ENCODE measurements at regions not wholly inside any gene's neighbourhood (a gene's known extent, or its start where the extent isn't known, plus 50 kb on each side); places are given as distances from the start of the nearest gene placed in this dataset.

DNA sequence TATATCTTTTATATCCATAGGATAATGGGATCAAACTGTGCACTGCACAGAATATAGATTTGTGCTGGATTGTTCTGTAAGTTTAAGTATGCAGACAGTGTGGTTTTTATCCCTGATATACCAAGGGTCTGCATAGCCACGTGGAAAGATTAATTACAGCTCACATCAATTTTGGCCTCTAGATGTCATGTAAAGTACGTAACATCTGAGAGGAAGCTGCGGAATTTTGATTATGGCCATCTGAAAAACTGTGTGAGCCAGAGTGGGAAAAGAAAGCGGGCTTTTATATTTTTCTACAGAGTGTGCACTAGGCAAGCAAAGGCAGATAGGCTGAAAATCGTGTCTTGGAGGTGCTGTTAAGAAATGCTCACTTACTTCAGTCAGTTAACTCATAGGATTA is 562.7 kb downstream of the GBE1 start:
- TF ChIP-seq CTCF (conservative IDR thresholded peaks at IDR 0.05; ENCODE audit: low read length) (no peak), EZH2phosphoT487 (IDR thresholded peaks at IDR 0.05; ENCODE audit: borderline replicate concordance, low read depth, low read length) (no peak)
